A549 (cell line): ENCODE measurements at regions not wholly inside any gene's neighbourhood (a gene's known extent, or its start where the extent isn't known, plus 50 kb on each side); places are given as distances from the start of the nearest gene placed in this dataset.

Experiments used
- ATAC-seq, 2 experiments: fragments of 200-7000 bp in 1 of 2; fragments of >200 bp in 1 of 2; cut with Nextera tagmentation in 1 of 2; cut with Tn5 transposase in 1 of 2; 3 replicates each; pipeline versions ENCODE4 v1.8.0 to v1.9.1; 2018 to 2020; ENCODE audit warnings: mild to moderate bottlenecking in 1 of 2, moderate library complexity in 1 of 2
- CTCF ChIA-PET: fragments of 300-600 bp; sonication (Branson Sonifier 250); formaldehyde crosslinking; extraction: SDS; loops from one replicate; lab custom pipeline; 2021; ENCODE audit warnings: antibody characterized with exemption, inconsistent platforms; lab: Yijun Ruan, JAX
- POLR2A ChIA-PET: fragments of 350-600 bp; formaldehyde crosslinking; extraction: SDS; loops from one replicate; lab custom pipeline; 2021; ENCODE audit warnings: antibody characterized with exemption, inconsistent platforms; lab: Yijun Ruan, JAX
- DNase-seq, 2 experiments: peaks; one replicate each; pipeline versions ENCODE4 v3.0.0 to v3.0.0-alpha.2; 2011 to 2016; ENCODE audit warnings: low read depth in 1 of 2, low spot score in 1 of 2
- FAIRE-seq: peaks from 2 replicates; lab custom pipeline; 2011; peaks lifted over from hg19 to GRCh38; lab: Jason Lieb, UNC
- H3K27ac ChIP-seq, 2 experiments: fragments of >200 bp; sonication (Bioruptor Twin); formaldehyde crosslinking; 3 replicates each; pipeline ENCODE4 v1.5.1; 2016 to 2017
- H3K4me1 ChIP-seq: fragments of >200 bp; sonication (Bioruptor Twin); formaldehyde crosslinking; 3 replicates; pipeline ENCODE4 v1.6.1; 2016
- H3K4me2 ChIP-seq: fragments of >200 bp; sonication (Bioruptor Twin); formaldehyde crosslinking; 3 replicates; pipeline ENCODE4 v1.6.1; 2016
- H3K4me3 ChIP-seq: fragments of >200 bp; sonication (Bioruptor Twin); formaldehyde crosslinking; 3 replicates; pipeline ENCODE4 v1.5.1; 2016
- H3K9me3 ChIP-seq: fragments of >200 bp; sonication (Bioruptor Twin); formaldehyde crosslinking; 3 replicates; pipeline ENCODE4 v1.6.1; 2016
- ATOH8 ChIP-seq: fragments of 250-450 bp; sonication (Bioruptor Pico); IDR thresholded peaks from 2 replicates; pipeline ENCODE4 v1.5.0; 2020; ENCODE audit warnings: low read depth, mild to moderate bottlenecking, moderate library complexity
- CBX2 ChIP-seq: fragments of 200-600 bp; sonication (generic); IDR thresholded peaks from 2 replicates; pipeline ENCODE4 v1.6.1; 2016; ENCODE audit warnings: low read depth, mild to moderate bottlenecking, borderline replicate concordance
- CBX8 ChIP-seq: fragments of 200-600 bp; sonication (generic); IDR thresholded peaks from 2 replicates; pipeline ENCODE4 v1.6.1; 2016
- E2F6 ChIP-seq: IDR thresholded peaks from 2 replicates; pipeline ENCODE4 v1.6.1; 2012; ENCODE audit warnings: low read depth, borderline replicate concordance
- ELK1 ChIP-seq: fragments of 150-350 bp; IDR thresholded peaks from 2 replicates; pipeline ENCODE4 v1.6.1; 2014; ENCODE audit warnings: low read depth, mild to moderate bottlenecking, low read length
- EP300 ChIP-seq, 2 experiments: fragments of >200 bp; sonication (Bioruptor Twin); formaldehyde crosslinking; IDR thresholded peaks; 2 replicates in 1 of 2; 3 replicates in 1 of 2; pipeline ENCODE4 v1.6.1; 2016 to 2017
- ESRRA ChIP-seq: fragments of 150-350 bp; IDR thresholded peaks from 2 replicates; pipeline ENCODE4 v1.6.1; 2014; ENCODE audit warnings: mild to moderate bottlenecking, low read length, borderline replicate concordance
- FOXS1 ChIP-seq: fragments of 250-450 bp; sonication (Bioruptor Pico); IDR thresholded peaks from 2 replicates; pipeline ENCODE4 v1.5.0; 2020; ENCODE audit warnings: mild to moderate bottlenecking, moderate library complexity
- HES2 ChIP-seq: fragments of >200 bp; sonication (Bioruptor Twin); formaldehyde crosslinking; IDR thresholded peaks from 2 replicates; pipeline ENCODE4 v1.6.1; 2016
- HOXB13 ChIP-seq: fragments of 250-450 bp; sonication (Bioruptor Pico); IDR thresholded peaks from 2 replicates; pipeline ENCODE4 v1.5.0; 2020; ENCODE audit warnings: low read depth, mild to moderate bottlenecking, moderate library complexity
- JUNB ChIP-seq: fragments of >200 bp; sonication (Bioruptor Twin); formaldehyde crosslinking; IDR thresholded peaks from 2 replicates; pipeline ENCODE4 v1.6.1; 2016
- KDM1A ChIP-seq: fragments of 200-600 bp; sonication (generic); IDR thresholded peaks from 2 replicates; pipeline ENCODE4 v1.6.1; 2016; ENCODE audit warnings: low read depth, mild to moderate bottlenecking
- MAFK ChIP-seq: fragments of 450-650 bp; IDR thresholded peaks from 2 replicates; pipeline ENCODE4 v1.6.1; 2014; ENCODE audit not compliant: partially characterized antibody
- NFE2L2 ChIP-seq: fragments of 150-350 bp; conservative IDR thresholded peaks from 2 replicates; pipeline ENCODE4 v1.6.1; 2014; ENCODE audit warnings: low read length
- NR3C1 ChIP-seq: fragments of >200 bp; sonication (Bioruptor Twin); formaldehyde crosslinking; IDR thresholded peaks from 3 replicates; pipeline ENCODE4 v1.6.1; 2017
- RCOR1 ChIP-seq: fragments of 150-350 bp; IDR thresholded peaks from 2 replicates; pipeline ENCODE4 v1.6.1; 2014; ENCODE audit warnings: antibody characterized with exemption, low read length, low read depth
- RFX5 ChIP-seq: fragments of 450-650 bp; IDR thresholded peaks from 2 replicates; pipeline ENCODE4 v1.7.1; 2014; ENCODE audit warnings: antibody characterized with exemption, mild to moderate bottlenecking, moderate library complexity
- SMC3 ChIP-seq: fragments of >200 bp; sonication (Bioruptor Twin); formaldehyde crosslinking; IDR thresholded peaks from 3 replicates; pipeline ENCODE4 v1.6.1; 2018; ENCODE audit warnings: inconsistent platforms
- SREBF2 ChIP-seq: fragments of 450-650 bp; IDR thresholded peaks from 2 replicates; pipeline ENCODE4 v1.6.1; 2014; ENCODE audit warnings: mild to moderate bottlenecking, moderate library complexity
- TFCP2L1 ChIP-seq: fragments of 250-450 bp; sonication (Bioruptor Pico); IDR thresholded peaks from 2 replicates; pipeline ENCODE4 v1.5.0; 2021; ENCODE audit warnings: mild to moderate bottlenecking
- USF2 ChIP-seq: fragments of 450-650 bp; IDR thresholded peaks from 2 replicates; pipeline ENCODE4 v1.6.1; 2014; ENCODE audit warnings: antibody characterized with exemption
- WGBS: methylation state at CpG from one replicate; pipeline ENCODE4 v1.1.6; 2017; ENCODE audit errors: missing lambda C conversion rate; 5-methylcytosine and 5-hydroxymethylcytosine counted together

- TF ChIP-seq CBX8 (no peak), RCOR1 (no peak), KDM1A (no peak), ESRRA (no peak)
These were observed 361.2 kb downstream of the CCER1 start (continued) for GRCh38 chr12:90593596-90594295.

- CTCF ChIA-PET = interaction anchor here (0.6 to 0.9 kb wide), 2 partner anchors 253 to 263 kb away, joined by 3 read pairs; no protein-coding TSS in a partner anchor
These were observed 365.0 kb downstream of the CCER1 start for GRCh38 chr12:90589956-90590355.

GRCh38 chr12:90585640-90586304 is 369.2 kb downstream of the CCER1 start:
- TF ChIP-seq SMC3 (no peak), ELK1 (no peak), RCOR1 (no peak), HOXB13 (CRISPR knock-in tag) (no peak), E2F6 (no peak), RFX5 (no peak), ATOH8 (CRISPR knock-in tag) (no peak), CBX2 (no peak), JUNB (no peak), NR3C1 (no peak), TFCP2L1 (no peak), KDM1A (no peak), SREBF2 (no peak), EP300 (IDR thresholded peaks at IDR 0.05) (no peak)
- FAIRE-seq = no peak
- DNase-seq = no peak
- ChIA-PET CTCF (no interaction called here), POLR2A (no interaction called here)
- Histone ChIP-seq H3K4me1 (no peaks in the 10 kb centered on the region), H3K9me3 (no peaks in the 10 kb centered on the region), H3K4me3 (no peak overlapping the region), H3K4me2 (no peak overlapping the region), H3K27ac (no peak overlapping the region)
- ATAC-seq = no peak
- WGBS = 38% methylated on average over 3 of the region's 3 CpGs

More at GRCh38 chr12:90589956-90590355, 365.0 kb downstream of the CCER1 start:
- 48% methylated on average over 1 of the region's 1 CpG for WGBS
- Histone ChIP-seq H3K4me2 (no peak overlapping the region), H3K27ac (no peak overlapping the region), H3K9me3 (no peaks in the 10 kb centered on the region), H3K4me3 (no peak overlapping the region), H3K4me1 (no peaks in the 10 kb centered on the region)
- POLR2A ChIA-PET = no interaction called here
- TF ChIP-seq FOXS1 (no peak), TFCP2L1 (no peak), NR3C1 (no peak), USF2 (no peak)
- no peak for ATAC-seq
- no peak for FAIRE-seq
- DNase-seq = no peak

- no peak for FAIRE-seq
These were observed 378.3 kb downstream of the CCER1 start for GRCh38 chr12:90576707-90577106.

More at GRCh38 chr12:90576707-90577106, 378.3 kb downstream of the CCER1 start:
- CTCF ChIA-PET = no interaction called here
- Histone ChIP-seq H3K9me3 (peaks cover 11% of the 10 kb centered on the region; the same call in 1 of the 3 replicates), H3K27ac (no peak overlapping the region), H3K4me1 (no peaks in the 10 kb centered on the region), H3K4me2 (no peak overlapping the region), H3K4me3 (no peak overlapping the region)
- TF ChIP-seq HES2 = no peak
- TF ChIP-seq NFE2L2 = peak; percentile 95
- peak; percentile 96 for TF ChIP-seq MAFK
- DNase-seq (no peak), ATAC-seq (no peak)
- POLR2A ChIA-PET = no interaction called here
